C4-2B (cell line): ENCODE measurements at regions not wholly inside any gene's neighbourhood (a gene's known extent, or its start where the extent isn't known, plus 50 kb on each side); places are given as distances from the start of the nearest gene placed in this dataset.

Source experiments
- CTCF ChIP-seq: fragments of 450-650 bp; conservative IDR thresholded peaks from 2 replicates; pipeline ENCODE4 v1.5.1; 2017; ENCODE audit warnings: mild to moderate bottlenecking
- ZFX ChIP-seq: fragments of 450-650 bp; IDR thresholded peaks from 2 replicates; pipeline ENCODE4 v1.6.1; 2017

- no peak for TF ChIP-seq CTCF
- TF ChIP-seq ZFX, result no peak
These were observed 600.6 kb upstream of the SALL3 start for GRCh38 chr18:78378983-78379382.
